HL-60 (cell line): ENCODE measurements at regions not wholly inside any gene's neighbourhood (a gene's known extent, or its start where the extent isn't known, plus 50 kb on each side); places are given as distances from the start of the nearest gene placed in this dataset.

Source experiments
- CTCF ChIP-seq: IDR thresholded peaks from one replicate; pipeline ENCODE4 v1.5.1; 2011; ENCODE audit warnings: low read length, control low read depth, inconsistent platforms; ENCODE audit not compliant: insufficient read depth
- POLR2AphosphoS5 ChIP-seq: IDR thresholded peaks from 2 replicates; pipeline ENCODE4 v1.6.1; 2012; ENCODE audit warnings: low read depth

DNA sequence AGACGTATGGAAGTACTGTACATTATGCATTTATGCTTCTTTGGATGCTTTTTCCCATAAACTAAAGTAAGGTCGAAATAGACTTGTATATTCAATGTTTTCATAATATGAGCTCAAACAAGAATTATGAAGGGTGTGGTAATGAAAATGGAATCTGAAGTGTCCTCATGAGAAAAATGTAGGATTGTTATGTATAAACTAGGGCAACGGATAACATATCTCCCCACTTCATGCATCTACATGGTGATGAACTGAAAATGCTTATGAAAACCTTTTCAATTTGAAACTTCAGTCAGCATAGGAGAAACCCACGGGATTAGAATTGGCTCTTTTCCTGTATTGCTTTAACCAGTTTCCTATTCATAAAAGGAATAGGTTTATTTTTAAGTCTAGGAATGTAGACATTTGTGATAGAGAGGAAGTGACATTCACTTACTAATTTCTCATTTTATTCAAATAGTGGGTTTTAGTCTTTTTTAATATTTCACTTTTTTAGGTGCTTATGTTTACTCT is 608.2 kb upstream of the GCFC2 start:
- TF ChIP-seq CTCF (no peak), POLR2AphosphoS5 (no peak)
